PC-9 (cell line): ENCODE measurements at regions not wholly inside any gene's neighbourhood (a gene's known extent, or its start where the extent isn't known, plus 50 kb on each side); places are given as distances from the start of the nearest gene placed in this dataset.

Source experiments
- EZH2 ChIP-seq: fragments of 200-600 bp; sonication (generic); IDR thresholded peaks from 2 replicates; pipeline ENCODE4 v1.8.0; 2017; ENCODE audit warnings: antibody characterized with exemption, low read depth
- TF ChIP-seq, protein P1 (sequence below): fragments of 200-600 bp; sonication (generic); conservative IDR thresholded peaks from 2 replicates; pipeline ENCODE4 v1.6.1; 2017; ENCODE audit warnings: mixed run types, antibody characterized with exemption, mild to moderate bottlenecking, moderate library complexity

- TF ChIP-seq EZH2 = no peak
- TF ChIP-seq, protein P1, sequence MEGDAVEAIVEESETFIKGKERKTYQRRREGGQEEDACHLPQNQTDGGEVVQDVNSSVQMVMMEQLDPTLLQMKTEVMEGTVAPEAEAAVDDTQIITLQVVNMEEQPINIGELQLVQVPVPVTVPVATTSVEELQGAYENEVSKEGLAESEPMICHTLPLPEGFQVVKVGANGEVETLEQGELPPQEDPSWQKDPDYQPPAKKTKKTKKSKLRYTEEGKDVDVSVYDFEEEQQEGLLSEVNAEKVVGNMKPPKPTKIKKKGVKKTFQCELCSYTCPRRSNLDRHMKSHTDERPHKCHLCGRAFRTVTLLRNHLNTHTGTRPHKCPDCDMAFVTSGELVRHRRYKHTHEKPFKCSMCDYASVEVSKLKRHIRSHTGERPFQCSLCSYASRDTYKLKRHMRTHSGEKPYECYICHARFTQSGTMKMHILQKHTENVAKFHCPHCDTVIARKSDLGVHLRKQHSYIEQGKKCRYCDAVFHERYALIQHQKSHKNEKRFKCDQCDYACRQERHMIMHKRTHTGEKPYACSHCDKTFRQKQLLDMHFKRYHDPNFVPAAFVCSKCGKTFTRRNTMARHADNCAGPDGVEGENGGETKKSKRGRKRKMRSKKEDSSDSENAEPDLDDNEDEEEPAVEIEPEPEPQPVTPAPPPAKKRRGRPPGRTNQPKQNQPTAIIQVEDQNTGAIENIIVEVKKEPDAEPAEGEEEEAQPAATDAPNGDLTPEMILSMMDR = no peak
Measured at GRCh38 chr1:232554409-232554808, 75.5 kb downstream of the SIPA1L2 start.
